Smooth muscle cell (in vitro differentiated cells): ENCODE measurements at regions not wholly inside any gene's neighbourhood (a gene's known extent, or its start where the extent isn't known, plus 50 kb on each side); places are given as distances from the start of the nearest gene placed in this dataset.

Experiments
- DNase-seq: peaks from one replicate; lab custom pipeline; 2025; ENCODE audit not compliant: unreplicated experiment; lab: John Stamatoyannopoulos, UW
- H2AFZ ChIP-seq: fragments of 200-600 bp; sonication (generic); 2 replicates; pipeline ENCODE4 v1.6.0; 2016; ENCODE audit warnings: antibody characterized with exemption, low read depth, mild to moderate bottlenecking
- H3F3A ChIP-seq: fragments of 200-600 bp; sonication (generic); 2 replicates; pipeline ENCODE4 v1.6.0; 2017; ENCODE audit warnings: antibody characterized with exemption, low read depth
- H3K27ac ChIP-seq: fragments of 200-600 bp; sonication (generic); 2 replicates; pipeline ENCODE4 v1.5.1; 2016; ENCODE audit warnings: low read depth, mild to moderate bottlenecking
- H3K27me3 ChIP-seq: fragments of 200-600 bp; sonication (generic); 2 replicates; pipeline ENCODE4 v1.6.1; 2016; ENCODE audit warnings: low read depth, mild to moderate bottlenecking
- H3K36me3 ChIP-seq: fragments of 200-600 bp; sonication (generic); 2 replicates; pipeline ENCODE4 v1.5.1; 2016; ENCODE audit warnings: low read depth
- H3K4me1 ChIP-seq: fragments of 200-600 bp; sonication (generic); 2 replicates; pipeline ENCODE4 v1.5.1; 2016; ENCODE audit warnings: low read depth
- H3K4me2 ChIP-seq: fragments of 200-600 bp; sonication (generic); 2 replicates; pipeline ENCODE4 v1.6.0; 2016; ENCODE audit warnings: mild to moderate bottlenecking
- H3K4me3 ChIP-seq: fragments of 200-600 bp; sonication (generic); 2 replicates; pipeline ENCODE4 v1.5.1; 2016; ENCODE audit warnings: mild to moderate bottlenecking
- H3K79me2 ChIP-seq: fragments of 200-600 bp; sonication (generic); 2 replicates; pipeline ENCODE4 v1.6.0; 2016; ENCODE audit warnings: low read depth, mild to moderate bottlenecking
- H3K9ac ChIP-seq: fragments of 200-600 bp; sonication (generic); 2 replicates; pipeline ENCODE4 v1.6.0; 2016; ENCODE audit warnings: low read depth
- H3K9me3 ChIP-seq: fragments of 200-600 bp; sonication (generic); replicated peaks from 2 replicates; pipeline ENCODE4 v1.5.1; 2016; ENCODE audit warnings: low read depth
- H4K20me1 ChIP-seq: fragments of 200-600 bp; sonication (generic); 2 replicates; pipeline ENCODE4 v1.6.0; 2016; ENCODE audit warnings: low read depth
- WGBS: methylation state at CpG from one replicate; pipeline ENCODE4 v1.1.7; 2016; ENCODE audit warnings: low lambda C conversion rate; 5-methylcytosine and 5-hydroxymethylcytosine counted together
- TF ChIP-seq, protein P1 (sequence below): fragments of 200-600 bp; sonication (generic); IDR thresholded peaks from 2 replicates; pipeline ENCODE4 v1.5.1; 2017; ENCODE audit warnings: borderline replicate concordance, mild to moderate bottlenecking, antibody characterized with exemption; ENCODE audit not compliant: insufficient read depth, poor library complexity, severe bottlenecking

- H3K4me1 ChIP-seq = peaks cover 9% of the 10 kb centered on the region
- H3K9ac ChIP-seq = no peak overlapping the region
- TF ChIP-seq, protein P1, sequence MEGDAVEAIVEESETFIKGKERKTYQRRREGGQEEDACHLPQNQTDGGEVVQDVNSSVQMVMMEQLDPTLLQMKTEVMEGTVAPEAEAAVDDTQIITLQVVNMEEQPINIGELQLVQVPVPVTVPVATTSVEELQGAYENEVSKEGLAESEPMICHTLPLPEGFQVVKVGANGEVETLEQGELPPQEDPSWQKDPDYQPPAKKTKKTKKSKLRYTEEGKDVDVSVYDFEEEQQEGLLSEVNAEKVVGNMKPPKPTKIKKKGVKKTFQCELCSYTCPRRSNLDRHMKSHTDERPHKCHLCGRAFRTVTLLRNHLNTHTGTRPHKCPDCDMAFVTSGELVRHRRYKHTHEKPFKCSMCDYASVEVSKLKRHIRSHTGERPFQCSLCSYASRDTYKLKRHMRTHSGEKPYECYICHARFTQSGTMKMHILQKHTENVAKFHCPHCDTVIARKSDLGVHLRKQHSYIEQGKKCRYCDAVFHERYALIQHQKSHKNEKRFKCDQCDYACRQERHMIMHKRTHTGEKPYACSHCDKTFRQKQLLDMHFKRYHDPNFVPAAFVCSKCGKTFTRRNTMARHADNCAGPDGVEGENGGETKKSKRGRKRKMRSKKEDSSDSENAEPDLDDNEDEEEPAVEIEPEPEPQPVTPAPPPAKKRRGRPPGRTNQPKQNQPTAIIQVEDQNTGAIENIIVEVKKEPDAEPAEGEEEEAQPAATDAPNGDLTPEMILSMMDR = no peak
- H3K9me3 ChIP-seq = no peaks in the 10 kb centered on the region
- WGBS = 87% methylated on average over 5 of the region's 5 CpGs
- no peak for DNase-seq
- H3K27ac ChIP-seq = no peak overlapping the region
- no peaks in the 10 kb centered on the region for H4K20me1 ChIP-seq
- H3K4me2 ChIP-seq = no peak overlapping the region
- no peaks in the 10 kb centered on the region for H3F3A ChIP-seq
- no peaks in the 10 kb centered on the region for H3K36me3 ChIP-seq
- H3K79me2 ChIP-seq = no peaks in the 10 kb centered on the region
- no peak overlapping the region for H3K4me3 ChIP-seq
- no peak overlapping the region for H2AFZ ChIP-seq
- no peaks in the 10 kb centered on the region for H3K27me3 ChIP-seq
Measured at GRCh38 chr1:230002164-230002803, 64.8 kb upstream of the GALNT2 start.

GRCh38 chr1:230003409-230003808, 63.6 kb upstream of the GALNT2 start:
- TF ChIP-seq, protein P1 = no peak
- Histone ChIP-seq H3K4me3 (no peak overlapping the region), H3F3A (no peaks in the 10 kb centered on the region), H2AFZ (no peak overlapping the region), H3K9ac (no peak overlapping the region), H3K9me3 (no peaks in the 10 kb centered on the region), H3K27ac (no peak overlapping the region), H3K27me3 (no peaks in the 10 kb centered on the region), H4K20me1 (no peaks in the 10 kb centered on the region), H3K4me1 (peaks cover 9% of the 10 kb centered on the region), H3K36me3 (no peaks in the 10 kb centered on the region), H3K4me2 (no peak overlapping the region), H3K79me2 (no peaks in the 10 kb centered on the region)
- WGBS = 94% methylated on average over 6 of the region's 6 CpGs
- DNase-seq = no peak

DNA sequence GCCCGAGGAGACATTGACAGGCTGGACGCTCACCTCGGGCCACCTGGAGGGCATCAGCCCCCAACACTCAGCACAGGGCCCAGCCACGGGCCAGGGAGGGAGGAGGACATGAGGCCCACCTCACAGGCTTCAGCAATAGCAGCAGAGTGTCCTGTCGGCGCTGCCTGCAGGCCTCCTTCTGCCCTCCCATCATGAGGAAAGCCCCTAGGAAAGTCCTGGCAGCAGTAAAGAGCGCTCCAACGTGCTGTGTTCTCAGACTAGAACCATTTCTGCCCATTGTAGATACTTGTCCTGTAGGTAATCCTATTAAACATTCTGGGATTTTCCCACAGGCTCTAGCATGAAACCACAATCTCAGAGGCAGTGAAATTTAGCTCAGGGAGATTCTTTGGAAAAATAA, 62.0 kb upstream of the GALNT2 start:
- Histone ChIP-seq H3K9ac (no peak overlapping the region), H3F3A (no peaks in the 10 kb centered on the region), H4K20me1 (no peaks in the 10 kb centered on the region), H3K27ac (no peak overlapping the region), H3K4me1 (peaks cover 9% of the 10 kb centered on the region), H3K27me3 (no peaks in the 10 kb centered on the region), H3K79me2 (no peaks in the 10 kb centered on the region), H3K4me2 (no peak overlapping the region), H3K36me3 (no peaks in the 10 kb centered on the region), H2AFZ (no peak overlapping the region), H3K4me3 (no peak overlapping the region), H3K9me3 (no peaks in the 10 kb centered on the region)
- TF ChIP-seq, protein P1 = no peak
- 75% methylated on average over 8 of the region's 8 CpGs for WGBS
- no peak for DNase-seq

- no peak overlapping the region for H3K4me3 ChIP-seq
- H3F3A ChIP-seq = no peaks in the 10 kb centered on the region
- H3K36me3 ChIP-seq = no peaks in the 10 kb centered on the region
- H3K4me1 ChIP-seq = no peaks in the 10 kb centered on the region
- no peaks in the 10 kb centered on the region for H3K79me2 ChIP-seq
- H3K9ac ChIP-seq = no peak overlapping the region
- no peak overlapping the region for H3K4me2 ChIP-seq
- 82% methylated on average over 4 of the region's 4 CpGs for WGBS
- H3K9me3 ChIP-seq = no peaks in the 10 kb centered on the region
- H3K27me3 ChIP-seq = peaks cover under 1% of the 10 kb centered on the region
- H2AFZ ChIP-seq = no peak overlapping the region
- DNase-seq = no peak
- H3K27ac ChIP-seq = no peak overlapping the region
- TF ChIP-seq, protein P1 = no peak
- no peaks in the 10 kb centered on the region for H4K20me1 ChIP-seq
Measured at GRCh38 chr1:230008721-230009120, 58.3 kb upstream of the GALNT2 start.
